ENCODE measurements at regions not wholly inside any gene's neighbourhood (a gene's known extent, or its start where the extent isn't known, plus 50 kb on each side); places are given as distances from the start of the nearest gene placed in this dataset.
"Not testable (repeated sequence)": the region's sequence is repeated elsewhere in the genome, so short reads cannot be mapped to it uniquely, and the experiment has no call there.

DNA sequence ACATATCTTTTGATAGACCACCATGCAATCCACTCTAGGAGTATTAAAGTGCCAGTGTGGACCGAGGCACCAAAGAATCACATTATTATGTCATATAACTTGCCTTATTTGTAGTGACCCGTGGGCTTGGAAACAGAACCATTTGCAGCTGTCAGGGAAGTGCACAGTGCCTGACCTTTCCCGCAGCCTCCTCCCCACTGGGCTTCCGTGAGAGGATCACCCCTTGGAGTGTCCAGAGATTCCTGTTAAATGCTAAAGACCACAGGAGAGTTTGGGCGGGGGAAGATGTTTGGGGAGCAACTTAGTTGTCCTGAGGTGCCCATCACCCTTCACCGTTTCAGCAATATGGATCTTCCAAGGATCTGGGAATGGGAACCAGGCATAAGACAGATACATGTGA, 84.4 kb downstream of the POTEB3 start:
- TF ChIP-seq, protein P1, sequence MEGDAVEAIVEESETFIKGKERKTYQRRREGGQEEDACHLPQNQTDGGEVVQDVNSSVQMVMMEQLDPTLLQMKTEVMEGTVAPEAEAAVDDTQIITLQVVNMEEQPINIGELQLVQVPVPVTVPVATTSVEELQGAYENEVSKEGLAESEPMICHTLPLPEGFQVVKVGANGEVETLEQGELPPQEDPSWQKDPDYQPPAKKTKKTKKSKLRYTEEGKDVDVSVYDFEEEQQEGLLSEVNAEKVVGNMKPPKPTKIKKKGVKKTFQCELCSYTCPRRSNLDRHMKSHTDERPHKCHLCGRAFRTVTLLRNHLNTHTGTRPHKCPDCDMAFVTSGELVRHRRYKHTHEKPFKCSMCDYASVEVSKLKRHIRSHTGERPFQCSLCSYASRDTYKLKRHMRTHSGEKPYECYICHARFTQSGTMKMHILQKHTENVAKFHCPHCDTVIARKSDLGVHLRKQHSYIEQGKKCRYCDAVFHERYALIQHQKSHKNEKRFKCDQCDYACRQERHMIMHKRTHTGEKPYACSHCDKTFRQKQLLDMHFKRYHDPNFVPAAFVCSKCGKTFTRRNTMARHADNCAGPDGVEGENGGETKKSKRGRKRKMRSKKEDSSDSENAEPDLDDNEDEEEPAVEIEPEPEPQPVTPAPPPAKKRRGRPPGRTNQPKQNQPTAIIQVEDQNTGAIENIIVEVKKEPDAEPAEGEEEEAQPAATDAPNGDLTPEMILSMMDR (IDR thresholded peaks at IDR 0.05), result not testable (repeated sequence)
- not testable (repeated sequence) for TF ChIP-seq POLR2A (IDR thresholded peaks at IDR 0.05)
